Fibroblast of skin of abdomen (primary cell): ENCODE measurements at regions not wholly inside any gene's neighbourhood (a gene's known extent, or its start where the extent isn't known, plus 50 kb on each side); places are given as distances from the start of the nearest gene placed in this dataset.

Experiments used
- DNase-seq: peaks from one replicate; pipeline ENCODE4 v3.0.0-alpha.2; 2013

- no peak for DNase-seq
These were observed 150.5 kb upstream of the RUNX3 start for GRCh38 chr1:25080294-25081209.

GRCh38 chr1:25079048-25079447 is 149.0 kb upstream of the RUNX3 start:
- DNase-seq: no peak

- DNase-seq: no peak
These were observed 144.5 kb upstream of the RUNX3 start for GRCh38 chr1:25074351-25075227.

DNA sequence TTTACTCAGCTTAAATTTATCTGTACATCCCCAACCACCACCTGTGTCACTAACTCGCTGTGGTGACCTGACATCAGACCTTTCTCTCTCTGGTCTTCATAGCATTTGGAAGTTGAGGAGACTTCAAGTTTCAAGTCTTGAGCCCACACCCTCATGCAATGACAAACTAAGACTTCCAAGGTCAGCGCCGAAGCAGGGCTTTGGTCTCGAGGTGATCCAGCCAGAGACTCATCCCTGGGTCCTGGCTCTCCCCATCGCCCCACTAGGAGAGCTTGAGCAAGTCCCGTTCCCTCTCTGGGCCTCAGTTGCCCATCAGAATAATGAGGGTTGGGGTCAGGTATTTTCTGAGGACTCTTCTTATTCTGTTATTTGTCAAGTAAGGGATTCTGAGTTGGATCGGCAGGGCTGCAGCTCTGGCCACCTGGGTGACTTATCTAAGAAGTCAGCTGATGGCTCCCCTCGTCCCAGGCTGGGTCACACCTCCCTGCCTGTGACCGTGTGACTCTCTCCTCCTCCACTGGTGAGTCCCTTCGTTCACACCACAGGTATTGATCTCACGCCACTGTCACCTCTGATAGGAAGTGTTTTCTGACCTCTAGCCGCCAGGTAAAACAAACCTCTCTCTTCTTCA is 143.7 kb upstream of the RUNX3 start:
- DNase-seq: no peak

GRCh38 chr1:25072461-25072860 is 142.4 kb upstream of the RUNX3 start:
- DNase-seq: no peak

- DNase-seq: no peak
These were observed 138.8 kb upstream of the RUNX3 start for GRCh38 chr1:25068829-25069228.

GRCh38 chr1:25068316-25068715 is 138.2 kb upstream of the RUNX3 start:
- no peak for DNase-seq

GRCh38 chr1:25067518-25068251 is 137.6 kb upstream of the RUNX3 start:
- no peak for DNase-seq

GRCh38 chr1:25066731-25067517 is 136.8 kb upstream of the RUNX3 start:
- DNase-seq: no peak

- no peak for DNase-seq
These were observed 136.2 kb upstream of the RUNX3 start for GRCh38 chr1:25066256-25066655.

GRCh38 chr1:25065795-25066238 is 135.7 kb upstream of the RUNX3 start:
- DNase-seq: peak; percentile 77

DNA sequence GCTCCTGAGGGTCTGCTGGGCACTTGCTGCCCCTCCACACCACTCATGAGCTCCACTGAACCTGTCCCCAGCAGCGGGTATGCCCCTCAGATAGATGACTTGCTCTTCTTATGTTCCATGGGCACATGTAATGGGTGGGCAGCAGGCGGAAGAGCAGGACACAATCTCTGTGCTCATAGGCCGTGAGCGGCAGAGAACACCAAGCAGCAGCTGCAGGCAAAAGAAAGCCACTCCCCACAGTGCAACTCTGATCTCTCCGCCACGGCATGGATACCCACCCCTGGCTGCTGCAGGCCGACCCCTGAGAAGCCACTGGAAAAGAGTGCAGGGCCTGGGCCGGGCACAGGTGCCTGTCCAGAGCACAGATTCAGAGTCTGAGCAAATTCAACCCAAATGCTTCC is 135.2 kb upstream of the RUNX3 start:
- DNase-seq: no peak

- DNase-seq: no peak
These were observed 134.6 kb upstream of the RUNX3 start for GRCh38 chr1:25064465-25065240.

- DNase-seq: peak; percentile 8
These were observed 133.7 kb upstream of the RUNX3 start for GRCh38 chr1:25063591-25064416.

- no peak for DNase-seq
These were observed 132.7 kb upstream of the RUNX3 start for GRCh38 chr1:25062621-25063255.

DNA sequence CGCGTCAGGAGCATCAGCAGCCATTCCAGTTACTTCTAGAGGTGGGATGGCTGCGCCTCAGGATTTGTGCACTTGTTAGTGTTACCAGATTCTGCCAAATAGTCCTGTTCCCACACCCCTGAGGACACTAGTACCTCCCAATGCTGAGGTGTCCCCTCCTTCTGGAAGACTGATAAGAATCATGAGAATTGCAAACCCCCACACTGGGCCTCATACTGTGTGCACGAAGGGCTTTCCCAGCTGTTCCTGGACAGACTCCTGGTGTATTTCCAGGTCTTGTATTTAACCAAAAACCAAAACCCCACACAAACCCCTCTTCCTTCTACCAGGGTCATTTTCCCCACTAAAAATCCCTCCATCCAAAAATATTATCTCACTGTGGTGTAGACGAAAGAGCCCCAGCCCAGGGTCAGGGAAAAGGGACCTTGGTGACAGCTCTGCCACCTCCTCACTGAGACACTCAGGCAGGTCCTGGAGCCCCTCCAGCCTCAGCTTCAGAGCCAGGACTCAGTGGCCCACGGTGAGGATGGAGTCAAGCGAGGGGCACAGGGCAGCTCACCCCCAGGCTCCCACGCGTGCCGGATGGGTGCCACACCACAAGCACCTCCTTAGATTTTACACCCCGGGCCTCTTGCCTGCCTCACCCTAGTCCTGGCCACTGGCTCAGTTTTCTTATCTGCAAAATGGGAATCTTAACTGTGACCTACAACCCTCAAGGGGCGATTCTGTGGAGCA is 131.4 kb upstream of the RUNX3 start:
- DNase-seq: no peak

DNA sequence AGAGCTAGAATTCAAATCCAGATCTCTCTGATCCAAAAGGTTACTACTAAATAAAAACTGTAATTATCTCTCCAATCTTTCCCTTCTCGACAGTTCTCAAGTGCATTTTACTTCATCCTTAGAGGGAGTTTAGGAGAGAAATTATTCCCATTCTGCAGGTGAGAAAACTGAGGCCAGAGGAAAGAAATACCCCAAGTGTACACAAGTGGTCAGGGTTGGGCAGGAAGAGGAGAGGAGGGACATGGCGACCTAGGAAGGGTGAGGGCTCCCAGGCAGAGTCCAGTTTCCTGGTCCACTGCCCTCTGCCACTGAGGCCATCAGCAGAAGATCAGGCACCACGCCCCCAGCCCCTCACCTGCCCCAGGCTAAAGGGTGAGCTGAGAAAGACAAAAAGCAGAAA is 127.1 kb upstream of the RUNX3 start:
- DNase-seq: no peak

- no peak for DNase-seq
These were observed 126.5 kb upstream of the RUNX3 start for GRCh38 chr1:25056536-25056935.
